HepG2 (cell line): ENCODE measurements at regions not wholly inside any gene's neighbourhood (a gene's known extent, or its start where the extent isn't known, plus 50 kb on each side); places are given as distances from the start of the nearest gene placed in this dataset.

ENCODE experiments used
- CTCF ChIP-seq: sonication (generic); formaldehyde crosslinking; IDR thresholded peaks from 2 replicates; pipeline ENCODE4 v1.5.0; 2020; ENCODE audit warnings: mild to moderate bottlenecking, missing genetic modification reagents, moderate library complexity
- JUNB ChIP-seq: sonication (generic); formaldehyde crosslinking; IDR thresholded peaks from 2 replicates; pipeline ENCODE4 v1.8.0; 2022; ENCODE audit warnings: missing genetic modification reagents, mild to moderate bottlenecking, borderline replicate concordance
- TF ChIP-seq, protein P1 (sequence below): sonication (generic); formaldehyde crosslinking; IDR thresholded peaks from 2 replicates; pipeline ENCODE4 v1.4.0; 2020; ENCODE audit warnings: missing genetic modification reagents

- TF ChIP-seq CTCF (no peak), JUNB (CRISPR knock-in tag) (no peak)
- TF ChIP-seq, protein P1, sequence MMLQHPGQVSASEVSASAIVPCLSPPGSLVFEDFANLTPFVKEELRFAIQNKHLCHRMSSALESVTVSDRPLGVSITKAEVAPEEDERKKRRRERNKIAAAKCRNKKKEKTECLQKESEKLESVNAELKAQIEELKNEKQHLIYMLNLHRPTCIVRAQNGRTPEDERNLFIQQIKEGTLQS (CRISPR knock-in tag) = no peak
These were observed 302.2 kb upstream of the PODXL start for GRCh38 chr7:131858611-131859010.
